ENCODE measurements at regions not wholly inside any gene's neighbourhood (a gene's known extent, or its start where the extent isn't known, plus 50 kb on each side); places are given as distances from the start of the nearest gene placed in this dataset.
"Not testable (repeated sequence)": the region's sequence is repeated elsewhere in the genome, so short reads cannot be mapped to it uniquely, and the experiment has no call there.

DNA sequence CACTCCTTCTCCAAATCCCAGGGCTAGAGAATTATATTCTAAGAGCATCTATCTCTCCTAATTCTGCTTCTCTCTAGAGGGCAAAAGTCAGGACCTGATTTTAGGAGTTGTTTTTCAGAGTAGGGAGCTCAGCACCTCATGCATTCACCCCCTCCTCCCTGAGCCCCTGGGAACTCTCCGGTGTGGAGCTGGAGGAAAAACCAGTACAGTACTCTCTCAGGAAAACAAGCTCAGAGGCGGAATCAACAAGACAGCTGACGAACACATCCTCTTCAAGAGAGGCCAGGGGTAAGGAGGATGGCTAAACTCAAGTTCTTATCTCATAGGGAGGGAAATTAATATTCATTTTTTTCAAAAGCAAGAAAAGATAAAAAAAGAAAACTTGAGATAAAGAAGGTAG lies 120.1 kb upstream of the CDYL start:
- DNase-seq (ENCODE audit: low read depth in 1 of 2, low spot score in 1 of 2), result no peak

GRCh38 chr6:4655196-4656025 lies 120.8 kb upstream of the CDYL start:
- DNase-seq (ENCODE audit: low read depth in 1 of 2, low spot score in 1 of 2), result no peak

- DNase-seq (ENCODE audit: low read depth in 1 of 2, low spot score in 1 of 2), result no peak
These were observed 123.1 kb upstream of the CDYL start for GRCh38 chr6:4653141-4653540.

- DNase-seq (ENCODE audit: low read depth in 1 of 2, low spot score in 1 of 2), result no peak
These were observed 124.3 kb upstream of the CDYL start for GRCh38 chr6:4651831-4652467.

- no peak for DNase-seq (ENCODE audit: low read depth in 1 of 2, low spot score in 1 of 2)
These were observed 126.5 kb upstream of the CDYL start for GRCh38 chr6:4649728-4650127.

DNA sequence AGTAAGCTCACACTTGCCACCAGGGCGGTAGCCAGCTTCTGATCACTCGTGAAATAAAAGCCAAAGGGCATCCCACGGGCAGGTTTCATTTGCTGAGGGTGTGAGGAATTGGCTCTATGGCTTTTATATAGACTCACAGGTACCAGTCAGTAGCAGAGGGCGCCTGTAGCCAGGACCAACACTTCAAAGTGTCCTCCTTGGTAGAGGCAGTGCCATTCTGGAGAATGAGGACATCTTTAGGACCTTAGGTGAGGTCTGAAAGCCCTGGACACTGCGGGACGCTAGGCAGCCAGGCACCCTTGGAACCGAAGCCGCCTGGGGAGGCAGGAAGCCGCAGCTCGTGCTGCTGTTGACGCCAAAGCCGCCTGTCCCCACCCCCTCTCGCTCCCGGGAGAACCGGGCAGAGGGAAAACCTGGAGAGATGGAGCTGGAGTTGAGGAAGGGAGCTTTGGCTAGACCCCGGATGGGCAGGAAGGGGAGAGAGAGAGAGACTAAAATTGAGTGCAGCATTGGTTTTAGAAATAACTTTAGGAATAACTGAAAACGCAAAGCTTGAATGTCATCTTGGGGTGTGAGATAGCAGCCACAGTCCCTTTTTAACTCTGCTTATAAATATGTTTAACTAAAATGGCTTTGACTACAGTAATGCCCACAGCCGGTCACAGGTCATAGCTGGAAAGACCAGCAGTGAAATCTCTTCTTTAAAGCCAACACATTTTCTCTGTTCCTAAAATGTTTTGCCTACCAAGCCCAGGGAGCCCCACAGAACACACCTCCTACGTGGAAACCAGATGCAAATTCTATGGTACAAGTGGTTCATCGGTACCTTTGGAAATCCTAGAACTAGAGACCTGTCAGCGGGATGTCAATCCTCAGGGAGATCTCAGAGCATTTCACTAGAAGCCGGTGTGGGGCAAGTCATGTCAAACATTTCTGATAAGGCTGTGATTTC lies 128.5 kb upstream of the CDYL start:
- DNase-seq (ENCODE audit: low read depth in 1 of 2, low spot score in 1 of 2), result no peak

- DNase-seq (ENCODE audit: low read depth in 1 of 2, low spot score in 1 of 2), result no peak
These were observed 130.4 kb upstream of the CDYL start for GRCh38 chr6:4645713-4646360.

DNA sequence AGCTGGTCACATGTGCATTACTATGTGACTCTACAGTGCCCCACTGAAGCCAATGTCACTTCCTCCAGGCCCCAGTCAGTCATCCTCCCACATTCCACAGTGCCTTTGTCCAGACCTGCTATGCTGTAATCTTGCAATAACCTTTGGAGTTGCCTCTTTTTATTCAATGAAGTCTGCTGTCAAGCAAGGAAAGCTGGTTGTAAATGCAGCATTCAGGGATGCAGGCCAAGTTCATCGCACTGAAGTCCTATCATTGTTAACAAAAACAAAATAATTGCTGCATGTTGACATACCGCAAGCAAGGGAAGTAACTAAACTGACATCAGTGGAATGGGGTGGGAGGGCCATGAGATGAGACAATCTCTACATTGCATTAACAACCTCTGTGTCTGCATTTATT lies 131.2 kb upstream of the CDYL start:
- DNase-seq (ENCODE audit: low read depth in 1 of 2, low spot score in 1 of 2), result no peak

- DNase-seq (ENCODE audit: low read depth in 1 of 2, low spot score in 1 of 2), result no peak
These were observed 134.7 kb upstream of the CDYL start for GRCh38 chr6:4641461-4641860.

DNA sequence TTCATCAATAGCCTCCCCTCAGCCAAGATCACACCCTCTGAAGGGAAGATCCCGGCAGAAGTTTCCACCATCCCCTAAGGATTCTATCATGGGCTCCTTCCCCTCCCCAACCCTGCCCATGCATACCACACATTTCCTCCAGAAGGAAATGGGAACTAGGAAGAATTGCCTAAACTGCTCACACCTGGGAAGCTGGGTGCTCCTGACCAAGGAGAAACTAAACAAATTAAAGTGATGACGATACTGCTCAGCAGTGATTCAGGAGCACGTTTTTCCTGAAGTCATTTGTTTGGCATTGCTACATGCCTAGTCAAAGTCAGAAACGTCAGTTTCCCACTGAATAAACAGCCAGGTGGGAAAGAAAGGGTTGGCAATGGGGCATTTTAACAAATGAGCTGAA lies 136.1 kb upstream of the CDYL start:
- DNase-seq (ENCODE audit: low read depth in 1 of 2, low spot score in 1 of 2), result no peak

DNA sequence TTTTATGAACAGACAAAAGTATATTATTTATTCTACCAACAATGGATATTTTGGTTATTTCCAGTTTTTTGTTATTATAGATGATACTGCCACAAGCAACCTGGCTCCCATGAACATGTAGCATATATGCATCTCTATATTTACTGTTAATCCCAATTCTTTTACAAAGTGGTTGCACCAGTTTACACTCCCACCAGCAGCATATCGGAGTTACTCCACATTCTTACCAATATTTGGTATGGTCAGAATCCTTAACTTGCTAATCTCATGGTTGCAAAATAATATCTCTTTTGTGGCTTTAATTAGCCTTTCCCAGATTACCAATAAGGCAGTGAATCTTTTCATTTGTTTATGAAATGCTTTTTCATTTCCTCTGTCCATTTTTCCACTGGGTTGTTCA lies 137.6 kb upstream of the CDYL start:
- no peak for DNase-seq (ENCODE audit: low read depth in 1 of 2, low spot score in 1 of 2)

DNA sequence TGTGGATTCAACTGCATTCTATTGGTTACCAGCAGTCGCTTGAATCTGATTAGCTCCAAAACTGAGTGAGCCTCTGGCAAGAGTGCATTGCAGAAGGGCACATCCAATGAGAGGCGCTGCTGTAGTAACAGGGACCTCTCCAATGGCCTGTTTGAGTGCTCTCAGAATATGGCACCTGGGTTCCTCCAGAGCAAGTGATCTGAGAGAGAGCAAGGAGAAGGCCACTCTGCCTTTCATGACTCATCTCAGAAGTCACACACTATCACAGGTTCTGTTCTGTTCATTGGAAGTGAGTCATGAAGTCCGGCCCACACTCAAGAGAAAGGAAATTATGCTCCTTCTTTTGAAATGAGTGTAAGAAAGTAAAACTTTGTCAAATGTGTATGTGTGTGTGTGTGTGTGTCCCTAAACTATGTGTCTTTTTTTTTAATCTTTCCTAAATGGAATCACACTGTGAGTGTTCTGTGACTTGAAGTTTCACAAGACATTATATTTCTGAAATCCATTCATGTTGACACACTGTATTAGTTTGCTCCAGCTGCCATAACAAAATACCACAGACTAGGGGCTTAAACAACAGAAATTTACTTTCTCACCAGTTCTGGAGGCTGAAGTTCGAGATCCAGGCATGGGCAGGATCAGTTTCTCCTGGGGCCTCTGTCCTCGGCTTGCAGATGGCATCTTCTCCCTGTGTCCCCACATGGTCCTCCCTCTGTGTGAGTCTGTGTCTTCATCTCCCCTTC lies 138.3 kb upstream of the CDYL start:
- DNase-seq (ENCODE audit: low read depth in 1 of 2, low spot score in 1 of 2), result peak; percentile 15 to 54

- DNase-seq (ENCODE audit: low read depth in 1 of 2, low spot score in 1 of 2), result no peak
These were observed 139.4 kb upstream of the CDYL start for GRCh38 chr6:4636881-4637224.

- no peak for DNase-seq (ENCODE audit: low read depth in 1 of 2, low spot score in 1 of 2)
These were observed 139.9 kb upstream of the CDYL start for GRCh38 chr6:4636191-4636880.

GRCh38 chr6:4635666-4636065 lies 140.5 kb upstream of the CDYL start:
- DNase-seq (ENCODE audit: low read depth in 1 of 2, low spot score in 1 of 2), result no peak

GRCh38 chr6:4632421-4632820 lies 143.8 kb upstream of the CDYL start:
- DNase-seq (ENCODE audit: low read depth in 1 of 2, low spot score in 1 of 2), result no peak

DNA sequence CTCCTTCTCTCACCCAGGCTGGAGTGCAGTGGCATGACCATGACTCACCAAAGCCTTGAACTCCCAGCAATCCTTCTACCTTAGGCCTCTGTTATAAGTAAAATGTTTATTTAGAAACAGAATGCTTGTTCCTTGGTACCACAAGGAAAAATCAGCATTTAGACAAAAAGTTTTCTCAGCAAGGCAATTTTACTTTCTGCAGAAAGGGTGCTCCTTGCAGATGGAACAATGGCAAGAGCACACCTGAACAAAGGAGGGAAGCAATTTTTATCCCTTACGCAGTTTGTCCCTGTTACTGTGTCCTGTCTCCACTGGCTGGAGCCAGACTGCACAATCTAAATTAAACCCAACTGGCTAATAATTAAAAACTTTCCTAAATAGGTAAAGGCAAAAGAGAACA lies 146.4 kb upstream of the CDYL start:
- not testable (repeated sequence) for DNase-seq (ENCODE audit: low read depth in 1 of 2, low spot score in 1 of 2)

GRCh38 chr6:4625557-4625956 lies 150.6 kb upstream of the CDYL start:
- no peak for DNase-seq (ENCODE audit: low read depth in 1 of 2, low spot score in 1 of 2)

- no peak for DNase-seq (ENCODE audit: low read depth in 1 of 2, low spot score in 1 of 2)
These were observed 151.5 kb upstream of the CDYL start for GRCh38 chr6:4624726-4625125.

Data from activated CD4-positive, alpha-beta T cell treated with anti-CD3 and anti-CD28 coated beads, Interleukin-2, amount 50 U/mL, for 24 hours (primary cell).